ENCODE measurements at regions not wholly inside any gene's neighbourhood (a gene's known extent, or its start where the extent isn't known, plus 50 kb on each side); places are given as distances from the start of the nearest gene placed in this dataset.

GRCh38 chr4:188536826-188537225 is 397.6 kb downstream of the TRIML1 start:
- WGBS, 2 donors = 87 to 89% methylated on average over 10 of the region's 10 CpGs
- no peak overlapping the region for H3K4me3 ChIP-seq (ENCODE audit: low read depth, poor library complexity, severe bottlenecking)
- no peak for DNase-seq (ENCODE audit: low spot score in 2 of 2)
- TF ChIP-seq, protein P1, sequence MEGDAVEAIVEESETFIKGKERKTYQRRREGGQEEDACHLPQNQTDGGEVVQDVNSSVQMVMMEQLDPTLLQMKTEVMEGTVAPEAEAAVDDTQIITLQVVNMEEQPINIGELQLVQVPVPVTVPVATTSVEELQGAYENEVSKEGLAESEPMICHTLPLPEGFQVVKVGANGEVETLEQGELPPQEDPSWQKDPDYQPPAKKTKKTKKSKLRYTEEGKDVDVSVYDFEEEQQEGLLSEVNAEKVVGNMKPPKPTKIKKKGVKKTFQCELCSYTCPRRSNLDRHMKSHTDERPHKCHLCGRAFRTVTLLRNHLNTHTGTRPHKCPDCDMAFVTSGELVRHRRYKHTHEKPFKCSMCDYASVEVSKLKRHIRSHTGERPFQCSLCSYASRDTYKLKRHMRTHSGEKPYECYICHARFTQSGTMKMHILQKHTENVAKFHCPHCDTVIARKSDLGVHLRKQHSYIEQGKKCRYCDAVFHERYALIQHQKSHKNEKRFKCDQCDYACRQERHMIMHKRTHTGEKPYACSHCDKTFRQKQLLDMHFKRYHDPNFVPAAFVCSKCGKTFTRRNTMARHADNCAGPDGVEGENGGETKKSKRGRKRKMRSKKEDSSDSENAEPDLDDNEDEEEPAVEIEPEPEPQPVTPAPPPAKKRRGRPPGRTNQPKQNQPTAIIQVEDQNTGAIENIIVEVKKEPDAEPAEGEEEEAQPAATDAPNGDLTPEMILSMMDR (IDR thresholded peaks at IDR 0.05) = no peak
- TF ChIP-seq POLR2A (IDR thresholded peaks at IDR 0.05) = no peak
- intact Hi-C loops (cut with DNase I; ENCODE audit: low total_unique reads) = no loop called here

- intact Hi-C loops (cut with DNase I; ENCODE audit: low total_unique reads) = no loop called here
- no peak for DNase-seq (ENCODE audit: low spot score in 2 of 2)
- 15 to 17% methylated on average over 10 of the region's 10 CpGs for WGBS, 2 donors
- no peak overlapping the region for H3K4me3 ChIP-seq (ENCODE audit: low read depth, poor library complexity, severe bottlenecking)
- TF ChIP-seq POLR2A (IDR thresholded peaks at IDR 0.05) = no peak
- TF ChIP-seq, protein P1 (IDR thresholded peaks at IDR 0.05) = no peak
Observed at GRCh38 chr4:188550296-188550695, 411.1 kb downstream of the TRIML1 start.

- TF ChIP-seq POLR2A (IDR thresholded peaks at IDR 0.05) = no peak
- TF ChIP-seq, protein P1 (IDR thresholded peaks at IDR 0.05) = no peak
- DNase-seq (ENCODE audit: low spot score in 2 of 2) = no peak
- intact Hi-C loops (cut with DNase I; ENCODE audit: low total_unique reads) = no loop called here
- 54 to 57% methylated on average over 6 of the region's 6 CpGs for WGBS, 2 donors
- no peak overlapping the region for H3K4me3 ChIP-seq (ENCODE audit: low read depth, poor library complexity, severe bottlenecking)
Observed at GRCh38 chr4:188551156-188551555, 411.9 kb downstream of the TRIML1 start.

DNA sequence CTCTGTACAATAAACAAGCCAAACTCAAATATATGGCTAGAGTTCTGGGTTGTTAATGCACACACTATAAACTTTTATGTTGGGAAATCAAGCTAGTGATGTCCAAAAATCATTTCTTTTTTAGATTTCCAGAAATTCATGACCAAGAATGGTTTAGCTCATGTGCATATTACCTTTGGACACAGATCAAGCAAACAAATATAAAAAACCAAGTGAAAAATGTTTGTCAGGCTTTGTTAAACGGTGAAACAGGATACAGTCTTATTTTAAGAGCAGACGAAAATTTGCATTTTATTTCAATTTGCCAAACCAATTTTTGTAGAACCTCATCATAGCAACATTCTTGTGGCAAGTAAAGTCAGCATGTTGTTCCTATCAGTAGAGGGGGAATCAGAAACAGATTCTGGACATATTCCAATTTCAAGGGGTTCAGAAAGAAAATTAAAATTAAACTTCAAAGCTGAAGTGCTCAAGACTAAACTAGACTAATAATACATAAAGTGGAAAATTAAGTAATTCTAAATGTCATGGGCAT is 413.6 kb downstream of the TRIML1 start:
- DNase-seq (ENCODE audit: low spot score in 2 of 2) = no peak
- intact Hi-C loops (cut with DNase I; ENCODE audit: low total_unique reads) = no loop called here
- no peak for TF ChIP-seq POLR2A (IDR thresholded peaks at IDR 0.05)
- TF ChIP-seq, protein P1 (IDR thresholded peaks at IDR 0.05) = no peak
- WGBS, 2 donors = 37 to 40% methylated on average over 2 of the region's 2 CpGs
- H3K4me3 ChIP-seq (ENCODE audit: low read depth, poor library complexity, severe bottlenecking) = no peak overlapping the region

DNA sequence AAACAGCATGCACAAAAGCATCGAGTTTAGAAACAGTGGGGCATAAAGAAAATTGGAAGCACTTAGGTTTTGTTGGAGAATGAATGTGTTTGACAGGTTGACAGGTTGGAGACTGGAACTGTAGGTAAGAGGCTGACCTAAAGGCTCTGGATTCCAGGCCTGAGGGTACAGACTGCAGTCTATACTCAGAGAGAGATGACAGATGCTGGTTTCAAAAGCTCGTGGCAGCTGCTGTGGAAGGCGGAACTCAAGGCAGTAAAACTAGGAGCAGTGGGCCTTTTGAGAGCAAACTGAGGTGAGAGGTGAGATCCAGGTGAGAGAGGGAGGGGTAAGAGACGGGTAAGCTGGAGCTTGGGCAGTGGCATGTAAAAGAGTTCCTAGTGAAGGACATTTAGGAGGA is 415.2 kb downstream of the TRIML1 start:
- no peak for DNase-seq (ENCODE audit: low spot score in 2 of 2)
- no peak for TF ChIP-seq POLR2A (IDR thresholded peaks at IDR 0.05)
- TF ChIP-seq, protein P1 (IDR thresholded peaks at IDR 0.05) = no peak
- intact Hi-C loops (cut with DNase I; ENCODE audit: low total_unique reads) = no loop called here
- 58 to 62% methylated on average over 4 of the region's 4 CpGs for WGBS, 2 donors
- H3K4me3 ChIP-seq (ENCODE audit: low read depth, poor library complexity, severe bottlenecking) = no peak overlapping the region

GRCh38 chr4:188573104-188573503 is 433.9 kb downstream of the TRIML1 start:
- H3K4me3 ChIP-seq (ENCODE audit: low read depth, poor library complexity, severe bottlenecking) = no peak overlapping the region
- intact Hi-C loops (cut with DNase I; ENCODE audit: low total_unique reads) = no loop called here
- DNase-seq (ENCODE audit: low spot score in 2 of 2) = no peak
- 63 to 64% methylated on average over 3 of the region's 3 CpGs for WGBS, 2 donors
- no peak for TF ChIP-seq POLR2A (IDR thresholded peaks at IDR 0.05)
- TF ChIP-seq, protein P1 (IDR thresholded peaks at IDR 0.05) = no peak

All from lower leg skin (tissue), 4 donors.